ENCODE measurements at regions not wholly inside any gene's neighbourhood (a gene's known extent, or its start where the extent isn't known, plus 50 kb on each side); places are given as distances from the start of the nearest gene placed in this dataset.

- H3K27me3 ChIP-seq (ENCODE audit: insufficient read depth, poor library complexity, severe bottlenecking), result no peaks in the 10 kb centered on the region
- H3K4me3 ChIP-seq (replicated peaks; ENCODE audit: insufficient read depth, low read length), result no peak overlapping the region
- TF ChIP-seq POLR2AphosphoS5 (IDR thresholded peaks at IDR 0.05; ENCODE audit: low read depth), result no peak
- H3K27ac ChIP-seq (replicated peaks), result no peak overlapping the region
- DNase-seq (ENCODE audit: low read depth in 1 of 2, low spot score in 1 of 2), result no peak
These were observed 1128.9 kb upstream of the NXPH2 start for GRCh38 chr2:139909136-139909535.

- no peaks in the 10 kb centered on the region for H3K27me3 ChIP-seq (ENCODE audit: insufficient read depth, poor library complexity, severe bottlenecking)
- TF ChIP-seq POLR2AphosphoS5 (IDR thresholded peaks at IDR 0.05; ENCODE audit: low read depth) (no peak), SPI1 (IDR thresholded peaks at IDR 0.05; ENCODE audit: borderline replicate concordance, low read depth) (no peak), GABPA (IDR thresholded peaks at IDR 0.05; ENCODE audit: low read depth) (no peak), CTCF (IDR thresholded peaks at IDR 0.05; ENCODE audit: insufficient read depth, low read length) (no peak), REST (IDR thresholded peaks at IDR 0.05; ENCODE audit: insufficient replicate concordance, low read depth) (no peak)
- no peak overlapping the region for H3K4me3 ChIP-seq (replicated peaks; ENCODE audit: insufficient read depth, low read length)
- DNase-seq (ENCODE audit: low read depth in 1 of 2, low spot score in 1 of 2), result no peak
- H3K27ac ChIP-seq (replicated peaks), result no peak overlapping the region
These were observed 1125.4 kb upstream of the NXPH2 start for GRCh38 chr2:139905624-139906023.

GRCh38 chr2:139891636-139892035 lies 1111.4 kb upstream of the NXPH2 start:
- TF ChIP-seq GABPA (IDR thresholded peaks at IDR 0.05; ENCODE audit: low read depth), result no peak
- no peak for TF ChIP-seq POLR2AphosphoS5 (IDR thresholded peaks at IDR 0.05; ENCODE audit: low read depth)
- TF ChIP-seq SPI1 (IDR thresholded peaks at IDR 0.05; ENCODE audit: borderline replicate concordance, low read depth), result no peak
- TF ChIP-seq REST (IDR thresholded peaks at IDR 0.05; ENCODE audit: insufficient replicate concordance, low read depth), result no peak
- Histone ChIP-seq H3K27me3 (ENCODE audit: insufficient read depth, poor library complexity, severe bottlenecking) (no peaks in the 10 kb centered on the region), H3K27ac (replicated peaks) (no peak overlapping the region), H3K4me3 (replicated peaks; ENCODE audit: insufficient read depth, low read length) (no peak overlapping the region)
- no peak for DNase-seq (ENCODE audit: low read depth in 1 of 2, low spot score in 1 of 2)

GRCh38 chr2:139885921-139886498 lies 1105.8 kb upstream of the NXPH2 start:
- TF ChIP-seq SPI1 (IDR thresholded peaks at IDR 0.05; ENCODE audit: borderline replicate concordance, low read depth) (peak; percentile 52; the same call in 1 of the 2 replicates), POLR2AphosphoS5 (IDR thresholded peaks at IDR 0.05; ENCODE audit: low read depth) (no peak), GABPA (IDR thresholded peaks at IDR 0.05; ENCODE audit: low read depth) (peak; percentile 32; the same call in 1 of the 2 replicates), REST (IDR thresholded peaks at IDR 0.05; ENCODE audit: insufficient replicate concordance, low read depth) (no peak)
- Histone ChIP-seq H3K27me3 (ENCODE audit: insufficient read depth, poor library complexity, severe bottlenecking) (no peaks in the 10 kb centered on the region), H3K4me3 (replicated peaks; ENCODE audit: insufficient read depth, low read length) (no peak overlapping the region), H3K27ac (replicated peaks) (peak overlapping the region; percentile 67)
- peak in 1 of 2 experiments; percentile 53 for DNase-seq (ENCODE audit: low read depth in 1 of 2, low spot score in 1 of 2)
